K562 (cell line): ENCODE measurements at regions not wholly inside any gene's neighbourhood (a gene's known extent, or its start where the extent isn't known, plus 50 kb on each side); places are given as distances from the start of the nearest gene placed in this dataset.

Experiments used
- ATAC-seq: fragments of 200-7000 bp; cut with Tn5 transposase; 3 replicates; pipeline ENCODE4 v1.9.1; 2020; ENCODE audit warnings: moderate library complexity
- BruUV-seq: library from RNA; stranded (reverse); fragments of 400-500 nt; replicated peaks from 2 replicates; lab custom pipeline; 2021; lab: Mats Ljungman, UMichigan
- CTCF ChIA-PET: fragments of 300-600 bp; formaldehyde crosslinking; extraction: SDS; loops from one replicate; lab custom pipeline; 2021; ENCODE audit warnings: low intra/inter-chr PET ratio; lab: Yijun Ruan, JAX
- POLR2A ChIA-PET: fragments of 300-600, 350-650 bp; sonication (Branson Sonifier 250); formaldehyde crosslinking; extraction: SDS; loops from one replicate; lab custom pipeline; 2021; ENCODE audit warnings: antibody characterized with exemption, inconsistent platforms; lab: Yijun Ruan, JAX
- DNase-seq, 4 experiments: peaks; one replicate each; pipeline versions ENCODE4 v3.0.0 to v3.0.0-alpha.2; 2011 to 2018; ENCODE audit warnings: low spot score in 3 of 4, mixed read lengths in 3 of 4; ENCODE audit errors: extremely low read depth in 1 of 4
- FAIRE-seq: peaks from 2 replicates; lab custom pipeline; 2011; peaks lifted over from hg19 to GRCh38; lab: Jason Lieb, UNC
- H2AFZ ChIP-seq: 2 replicates; pipeline ENCODE4 v1.6.0; 2011; ENCODE audit warnings: low read depth, low read length, control low read depth, inconsistent platforms
- H3K27ac ChIP-seq: fragments of 200-600 bp; 3 replicates; pipeline ENCODE4 v1.8.0; 2011; ENCODE audit warnings: low read depth, mild to moderate bottlenecking, control low read depth, inconsistent platforms, low read length, moderate library complexity, mixed read lengths; ENCODE audit errors: extremely low read depth
- H3K27me3 ChIP-seq, 2 experiments: fragments of 300-600 bp in 1 of 2; 2 replicates in 1 of 2; 3 replicates in 1 of 2; pipeline versions ENCODE4 v1.6.0 to v1.8.0; 2011; ENCODE audit warnings: inconsistent platforms in 2 of 2, low read length in 2 of 2, mild to moderate bottlenecking in 1 of 2, mixed read lengths in 1 of 2, moderate library complexity in 1 of 2; ENCODE audit not compliant: control insufficient read depth in 2 of 2, insufficient read depth in 2 of 2
- H3K36me3 ChIP-seq: fragments of 300-600 bp; 3 replicates; pipeline ENCODE4 v1.8.0; 2011; ENCODE audit warnings: mild to moderate bottlenecking, low read length, inconsistent platforms; ENCODE audit not compliant: control insufficient read depth, insufficient read depth
- H3K4me1 ChIP-seq, 2 experiments: fragments of 200-600 bp in 1 of 2; replicated peaks in 1 of 2; 2 replicates in 1 of 2; 3 replicates in 1 of 2; pipeline versions ENCODE4 v1.5.1 to v1.8.0; 2011; ENCODE audit warnings: inconsistent platforms in 2 of 2, low read length in 2 of 2, mild to moderate bottlenecking in 1 of 2, mixed read lengths in 1 of 2, moderate library complexity in 1 of 2; ENCODE audit not compliant: control insufficient read depth in 2 of 2, insufficient read depth in 2 of 2
- H3K4me2 ChIP-seq: 2 replicates; pipeline ENCODE4 v1.6.1; 2011; ENCODE audit warnings: low read length, control low read depth, inconsistent platforms, mixed read lengths; ENCODE audit not compliant: insufficient read depth
- H3K4me3 ChIP-seq: fragments of 200-600 bp; sonication (generic), shearing (Covaris generic); 2 replicates; pipeline ENCODE4 v1.5.1; 2016; ENCODE audit warnings: control low read depth, inconsistent platforms
- H3K79me2 ChIP-seq: fragments of 200-600 bp; 3 replicates; pipeline ENCODE4 v1.8.0; 2011; ENCODE audit warnings: low read length, inconsistent platforms; ENCODE audit not compliant: control insufficient read depth, insufficient read depth
- H3K9ac ChIP-seq, 2 experiments: 2 replicates each; pipeline versions ENCODE4 v1.6.0 to v1.6.1; 2011; ENCODE audit warnings: low read depth in 2 of 2, low read length in 2 of 2, control low read depth in 1 of 2, inconsistent platforms in 1 of 2, mild to moderate bottlenecking in 1 of 2, mixed read lengths in 1 of 2; ENCODE audit not compliant: insufficient read depth in 1 of 2
- H3K9me1 ChIP-seq: one replicate; pipeline ENCODE4 v1.6.0; 2011; ENCODE audit warnings: inconsistent platforms, mild to moderate bottlenecking, low read length, moderate library complexity; ENCODE audit not compliant: control insufficient read depth, insufficient read depth
- H3K9me3 ChIP-seq: replicated peaks from 2 replicates; pipeline ENCODE4 v1.5.1; 2011; ENCODE audit warnings: low read depth, low read length, inconsistent platforms; ENCODE audit not compliant: control insufficient read depth, insufficient read depth
- H4K20me1 ChIP-seq: replicated peaks from 2 replicates; pipeline ENCODE4 v1.6.1; 2011; ENCODE audit warnings: low read length, inconsistent platforms, mixed read lengths; ENCODE audit not compliant: control insufficient read depth, insufficient read depth
- ESRRA ChIP-seq: fragments of 450-650 bp; IDR thresholded peaks from 2 replicates; pipeline ENCODE4 v1.6.1; 2014; ENCODE audit warnings: low read depth, mild to moderate bottlenecking, moderate library complexity, borderline replicate concordance
- FOS ChIP-seq: IDR thresholded peaks from 3 replicates; pipeline ENCODE4 v1.6.1; 2011; ENCODE audit not compliant: insufficient read length; ENCODE audit errors: extremely low read depth
- MAZ ChIP-seq, 2 experiments: fragments of 450-650 bp in 1 of 2; sonication (generic) in 1 of 2; formaldehyde crosslinking; IDR thresholded peaks in 1 of 2; conservative IDR thresholded peaks in 1 of 2; 2 replicates each; pipeline versions ENCODE4 v1.4.0 to v1.5.0; 2020; ENCODE audit warnings: mild to moderate bottlenecking in 1 of 2, missing genetic modification reagents in 1 of 2
- MCM5 ChIP-seq: fragments of 450-650 bp; IDR thresholded peaks from 2 replicates; pipeline ENCODE4 v1.6.1; 2016; ENCODE audit warnings: low read depth
- NFRKB ChIP-seq: fragments of 450-650 bp; IDR thresholded peaks from 2 replicates; pipeline ENCODE4 v1.6.1; 2016; ENCODE audit warnings: low read depth
- NFYB ChIP-seq: IDR thresholded peaks from 2 replicates; pipeline ENCODE4 v1.6.1; 2011; ENCODE audit warnings: mild to moderate bottlenecking, moderate library complexity; ENCODE audit not compliant: insufficient read length; ENCODE audit errors: extremely low read depth
- NR1H2 ChIP-seq: sonication (generic); formaldehyde crosslinking; IDR thresholded peaks from 2 replicates; pipeline ENCODE4 v1.4.0; 2020; ENCODE audit warnings: mild to moderate bottlenecking, missing genetic modification reagents
- ZBTB43 ChIP-seq: sonication (generic); formaldehyde crosslinking; IDR thresholded peaks from 2 replicates; pipeline ENCODE4 v1.8.0; 2023; ENCODE audit warnings: mild to moderate bottlenecking, missing genetic modification reagents
- ZBTB8A ChIP-seq: fragments of 450-650 bp; IDR thresholded peaks from 2 replicates; pipeline ENCODE4 v1.6.1; 2018; ENCODE audit warnings: mild to moderate bottlenecking, moderate library complexity; ENCODE audit not compliant: partially characterized antibody
- ZNF518B ChIP-seq: fragments of 250-450 bp; sonication (Bioruptor Pico); IDR thresholded peaks from 2 replicates; pipeline ENCODE4 v1.5.0; 2021; ENCODE audit warnings: mild to moderate bottlenecking, moderate library complexity
- ZNF639 ChIP-seq, 2 experiments: fragments of 200-800 bp in 1 of 2; sonication (Bioruptor generic) in 1 of 2; sonication (generic) in 1 of 2; formaldehyde crosslinking in 1 of 2; IDR thresholded peaks in 1 of 2; conservative IDR thresholded peaks in 1 of 2; 2 replicates each; pipeline versions ENCODE4 v1.5.0 to v1.6.1; 2016 to 2020; ENCODE audit warnings: missing compliant biosample characterization in 1 of 2, missing genetic modification characterization in 1 of 2, missing genetic modification reagents in 1 of 2
- in situ Hi-C: fragments of 300-500 bp; cut with MboI; formaldehyde crosslinking; loops from 4 replicates; pipeline ENCODE4 v1.15.0; 2018; ENCODE audit warnings: inconsistent platforms, mixed read lengths
- intact Hi-C: fragments of 100-400 bp; cut with micrococcal nuclease; formaldehyde crosslinking; loops from 2 replicates; pipeline ENCODE4 v1.14.2; 2022

GRCh38 chr5:60274747-60275146 lies 381.2 kb upstream of the PDE4D start:
- Histone ChIP-seq H3K9ac (no peak overlapping the region), H3K27me3 (no peaks in the 10 kb centered on the region), H3K27ac (no peak overlapping the region), H4K20me1 (no peaks in the 10 kb centered on the region), H3K4me1 (no peaks in the 10 kb centered on the region), H3K4me2 (no peak overlapping the region), H3K79me2 (no peaks in the 10 kb centered on the region), H3K36me3 (no peaks in the 10 kb centered on the region)
- ChIA-PET CTCF (no interaction called here), POLR2A (no interaction called here)
- intact Hi-C loops = no loop called here
- DNase-seq = no peak
- no TSS peak for BruUV-seq
- no peak for ATAC-seq
- no peak for FAIRE-seq
- TF ChIP-seq MCM5 (no peak), NFRKB (no peak), ZBTB43 (CRISPR knock-in tag) (no peak), NR1H2 (CRISPR knock-in tag) (no peak), MAZ (CRISPR knock-in tag; conservative IDR thresholded peaks at IDR 0.05 in 1 of 2, IDR thresholded peaks at IDR 0.05 in 1 of 2) (no peak), ZNF639 (CRISPR knock-in tag; conservative IDR thresholded peaks at IDR 0.05 in 1 of 2, IDR thresholded peaks at IDR 0.05 in 1 of 2) (no peak), ZNF518B (CRISPR knock-in tag) (no peak), NFYB (no peak), ZBTB8A (no peak), ESRRA (no peak), FOS (no peak)
- TF ChIP-seq, all 486 proteins: peak for 0
- H3K9me1 ChIP-seq = no peaks in the 10 kb centered on the region
- no peak overlapping the region for H3K4me3 ChIP-seq
- H2AFZ ChIP-seq = no peak overlapping the region
- H3K9me3 ChIP-seq = no peaks in the 10 kb centered on the region
- in situ Hi-C loops = no loop called here
